Fibroblast of upper back skin (primary cell): ENCODE measurements at regions not wholly inside any gene's neighbourhood (a gene's known extent, or its start where the extent isn't known, plus 50 kb on each side); places are given as distances from the start of the nearest gene placed in this dataset.

Source experiments
- DNase-seq: peaks from one replicate; pipeline ENCODE4 v3.0.0-alpha.2; 2013

DNA sequence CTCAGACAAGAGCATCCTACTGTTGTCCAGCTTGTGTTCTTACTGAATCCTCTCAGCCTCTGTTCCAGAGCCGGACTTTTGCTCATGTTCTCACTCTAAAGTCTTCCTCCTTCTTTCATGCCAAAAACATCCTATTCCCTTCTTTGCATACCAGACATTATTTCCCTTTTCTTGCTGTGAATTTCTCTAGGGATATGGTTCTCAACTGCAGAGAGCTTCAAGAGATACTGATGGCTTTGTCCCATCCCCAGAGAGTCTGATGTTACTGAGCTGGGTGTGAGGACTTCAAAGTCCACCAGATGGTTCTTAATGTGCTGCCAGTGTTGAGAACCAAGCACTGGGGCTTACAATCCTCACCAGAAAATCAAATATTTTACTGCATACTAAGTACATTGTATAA lies 98.6 kb upstream of the FER start:
- DNase-seq = no peak

DNA sequence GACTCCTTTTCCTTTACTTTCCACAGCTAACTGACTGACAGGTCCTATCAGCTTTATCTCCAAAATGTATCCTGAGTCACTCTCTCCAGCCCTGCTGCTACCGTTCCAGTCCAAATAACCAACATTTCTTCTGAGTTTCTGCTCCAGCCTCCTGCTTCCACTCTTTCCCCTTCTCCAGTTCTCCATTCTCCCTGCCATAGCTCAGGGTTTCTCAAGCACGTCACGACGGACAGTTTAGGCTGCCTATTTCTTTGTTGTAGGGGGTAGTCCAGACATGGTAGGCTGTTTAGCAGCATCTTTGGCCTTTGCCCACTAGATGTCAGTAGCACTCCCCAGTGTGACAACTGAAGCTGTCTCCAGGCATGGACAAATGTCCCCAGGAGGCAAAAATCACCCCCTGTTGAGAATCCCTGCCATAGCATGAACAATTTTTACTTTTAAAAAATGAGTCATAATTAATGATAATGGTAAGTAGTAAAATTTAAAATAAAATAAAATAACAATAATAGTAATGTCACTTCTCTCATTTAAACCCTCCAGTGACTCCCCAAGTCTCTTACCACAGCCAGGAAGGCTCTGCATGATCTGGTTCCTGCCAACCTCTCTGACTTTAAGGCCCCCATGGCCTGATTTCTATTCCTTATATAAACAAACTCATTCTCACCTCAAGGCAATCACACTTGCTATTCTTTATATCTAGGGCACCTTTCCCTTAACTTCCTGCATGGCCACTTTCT lies 105.4 kb upstream of the FER start:
- peak; percentile 68 for DNase-seq

- no peak for DNase-seq
These were observed 106.1 kb upstream of the FER start for GRCh38 chr5:108641596-108641995.

- peak; percentile 69 for DNase-seq
These were observed 108.3 kb upstream of the FER start for GRCh38 chr5:108639366-108639765.

GRCh38 chr5:108638021-108638420 lies 109.7 kb upstream of the FER start:
- no peak for DNase-seq

- peak; percentile 59 for DNase-seq
These were observed 110.6 kb upstream of the FER start for GRCh38 chr5:108637134-108637533.

GRCh38 chr5:108636135-108636853 lies 111.4 kb upstream of the FER start:
- no peak for DNase-seq

DNA sequence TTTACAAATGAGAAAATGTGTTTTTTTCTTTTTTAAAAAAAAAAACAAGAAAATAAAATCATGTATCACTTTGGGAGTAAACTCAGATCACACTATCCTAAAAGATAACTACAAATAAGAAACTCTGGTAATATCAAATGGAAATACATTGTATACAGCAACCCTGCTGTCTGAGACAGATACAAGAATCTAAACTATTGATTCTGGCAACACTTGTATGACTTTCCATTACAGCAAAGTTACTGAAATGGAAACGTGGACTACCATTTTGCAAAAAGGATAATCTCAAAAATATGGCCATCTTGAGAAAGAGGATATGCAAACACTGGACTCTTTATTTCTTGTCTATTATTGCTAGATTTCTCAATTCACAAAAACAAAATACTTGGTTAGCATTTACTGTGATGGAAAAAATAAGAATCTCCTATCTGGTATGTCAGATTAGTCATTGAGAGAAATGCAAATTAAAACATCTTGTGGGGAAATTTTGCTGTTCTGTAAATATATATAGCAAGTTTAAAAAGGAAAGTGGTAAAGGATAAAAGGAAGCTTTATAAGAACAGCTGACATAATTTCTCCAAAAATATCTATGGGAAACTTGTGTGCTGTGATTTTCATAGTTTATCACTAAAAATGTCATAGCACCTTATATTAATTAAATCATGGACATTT lies 112.9 kb upstream of the FER start:
- DNase-seq = no peak

DNA sequence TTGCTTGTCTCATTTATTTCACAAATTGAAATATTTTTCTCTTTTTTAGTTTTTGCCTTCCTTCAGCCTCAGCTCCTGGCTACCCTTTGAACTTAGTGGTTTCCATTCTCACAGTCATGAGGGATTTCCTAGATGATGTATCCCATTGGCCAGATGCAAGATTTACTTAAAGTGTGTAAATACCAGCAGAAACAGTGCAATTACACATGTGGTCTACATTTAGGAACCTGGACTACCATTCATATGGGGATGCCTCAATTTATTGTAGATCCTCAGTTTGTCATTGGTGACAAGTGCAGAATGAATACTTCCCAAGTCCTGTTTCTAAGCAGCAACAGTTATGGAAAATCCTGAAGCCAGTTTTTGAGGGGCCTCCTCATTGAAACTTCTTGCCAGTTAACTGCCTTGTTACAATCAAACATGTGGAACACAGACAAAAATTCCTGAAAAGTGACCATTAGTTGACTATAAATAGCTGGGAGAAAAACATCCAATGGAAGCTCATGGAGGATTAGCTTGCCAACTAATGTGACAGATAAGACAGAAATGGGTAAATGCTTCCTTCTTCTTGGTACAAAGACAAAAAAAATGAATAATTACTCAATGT lies 113.6 kb upstream of the FER start:
- peak; percentile 41 for DNase-seq

DNA sequence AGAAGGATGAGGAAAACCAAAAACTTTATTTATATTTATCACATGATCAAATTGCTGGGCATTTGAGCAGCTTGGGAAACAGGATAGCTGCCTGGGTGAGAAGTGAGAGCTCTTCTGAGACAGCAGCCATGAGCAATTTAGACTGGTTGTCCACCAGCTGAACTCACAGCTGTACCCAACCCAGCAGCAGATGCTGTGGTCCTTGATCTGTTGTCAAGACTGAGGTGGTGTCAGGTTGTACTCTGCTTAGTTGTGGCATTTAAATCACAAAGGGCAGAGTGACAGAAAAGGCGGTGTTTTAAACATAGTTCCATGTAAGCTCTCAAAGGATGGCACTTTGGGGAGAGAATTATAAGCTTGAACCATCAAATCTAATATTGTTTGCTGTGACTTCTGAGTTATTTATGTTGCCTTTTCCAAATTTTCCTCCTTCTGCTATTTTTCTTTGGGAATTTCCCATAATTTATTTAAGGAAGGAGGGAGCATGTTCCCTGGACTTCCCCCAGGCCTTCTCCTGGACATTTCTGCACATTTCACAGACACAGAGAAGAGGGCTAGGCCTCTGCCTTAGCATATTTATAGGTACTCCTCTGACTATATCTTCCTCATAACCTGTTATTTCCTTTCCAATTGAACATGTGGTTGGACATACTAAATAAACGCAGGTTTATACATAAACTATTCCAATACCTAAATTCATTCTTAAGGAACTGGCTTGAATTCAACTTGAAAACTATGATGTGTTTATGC lies 117.7 kb upstream of the FER start:
- DNase-seq = no peak

- DNase-seq = no peak
These were observed 122.0 kb upstream of the FER start for GRCh38 chr5:108625654-108626053.

GRCh38 chr5:108623826-108624225 lies 123.9 kb upstream of the FER start:
- no peak for DNase-seq

DNA sequence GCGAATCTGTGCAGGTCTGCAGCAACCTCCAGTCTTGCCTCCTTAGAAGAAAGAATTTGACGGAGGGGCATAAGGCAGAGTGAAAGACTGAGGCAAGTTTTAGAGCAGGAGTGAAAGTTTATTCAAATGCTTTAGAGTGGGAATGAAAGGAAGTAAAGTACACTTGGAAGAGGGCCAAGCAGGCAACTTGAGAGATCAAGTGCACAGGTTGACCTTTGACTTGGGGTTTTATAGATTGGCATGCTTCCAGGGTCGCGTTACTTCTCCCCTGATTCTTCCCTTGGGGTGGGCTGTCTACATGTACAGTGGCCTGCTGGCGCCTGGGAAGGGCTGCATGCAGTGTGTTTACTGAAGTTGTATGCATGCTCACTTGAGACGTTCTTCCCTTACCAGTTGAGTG lies 127.2 kb upstream of the FER start:
- DNase-seq = no peak

DNA sequence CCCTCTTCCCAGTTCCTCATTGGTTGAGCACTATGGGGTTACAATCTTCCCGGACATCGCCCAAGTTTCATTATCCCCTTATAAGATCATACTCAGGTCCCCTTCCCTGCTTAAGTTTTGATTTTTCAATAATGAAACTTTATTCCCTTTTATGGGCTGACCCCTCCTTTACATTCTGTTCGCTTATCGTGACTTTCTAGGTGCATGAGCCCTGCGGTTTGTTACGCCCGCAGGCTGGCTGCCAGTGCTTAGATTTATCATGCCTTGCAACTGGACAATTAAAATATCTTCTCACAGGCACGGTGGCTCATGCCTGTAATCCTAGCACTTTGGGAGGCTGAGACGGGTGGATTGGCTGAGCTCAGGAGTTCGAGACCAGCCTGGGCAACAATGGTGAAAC lies 127.9 kb upstream of the FER start:
- DNase-seq = no peak

DNA sequence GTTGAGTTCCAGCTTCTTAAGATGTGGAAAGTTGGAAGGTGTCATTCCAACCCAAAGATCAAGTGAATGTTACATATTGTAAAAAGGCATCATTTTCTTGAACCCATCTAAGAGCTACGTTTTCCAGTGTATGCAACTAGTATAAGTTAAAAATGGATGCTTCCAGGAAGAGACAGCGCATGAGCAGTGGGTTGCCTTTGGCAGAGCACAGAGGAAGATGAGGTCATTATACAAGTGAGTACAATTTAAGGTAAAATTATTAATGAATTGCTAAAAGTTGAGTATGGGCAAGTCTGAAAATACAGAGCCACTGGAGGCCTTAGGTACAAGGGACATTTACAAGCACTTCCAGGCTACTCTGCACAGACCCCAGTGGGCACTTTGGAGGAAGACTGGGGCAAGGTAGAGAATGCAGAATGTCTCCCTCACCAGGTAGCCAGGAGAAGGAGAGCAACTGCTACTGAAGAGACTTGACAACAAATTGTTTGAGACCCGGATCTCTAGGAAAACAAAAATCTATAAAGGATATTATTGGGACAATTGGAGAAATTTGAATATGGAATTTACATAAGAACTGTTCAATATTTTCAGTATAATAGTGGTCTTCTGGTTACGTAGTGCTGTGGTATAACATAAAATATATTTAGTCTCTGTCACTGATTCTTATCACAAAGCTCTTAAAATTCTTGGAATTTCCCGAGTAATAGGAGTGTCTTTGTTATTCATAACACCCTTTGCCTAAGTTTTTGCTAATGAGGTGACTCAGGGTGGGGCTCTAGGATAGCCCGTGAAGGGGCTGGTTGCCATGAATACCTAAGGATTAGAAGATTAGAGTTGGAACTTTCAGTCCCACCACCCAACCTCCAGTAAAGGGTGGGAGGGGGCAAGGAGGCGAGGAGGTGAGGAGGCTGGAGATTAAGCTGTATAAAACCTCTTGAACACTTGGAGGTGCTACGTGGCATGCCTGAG lies 129.9 kb upstream of the FER start:
- DNase-seq = no peak

DNA sequence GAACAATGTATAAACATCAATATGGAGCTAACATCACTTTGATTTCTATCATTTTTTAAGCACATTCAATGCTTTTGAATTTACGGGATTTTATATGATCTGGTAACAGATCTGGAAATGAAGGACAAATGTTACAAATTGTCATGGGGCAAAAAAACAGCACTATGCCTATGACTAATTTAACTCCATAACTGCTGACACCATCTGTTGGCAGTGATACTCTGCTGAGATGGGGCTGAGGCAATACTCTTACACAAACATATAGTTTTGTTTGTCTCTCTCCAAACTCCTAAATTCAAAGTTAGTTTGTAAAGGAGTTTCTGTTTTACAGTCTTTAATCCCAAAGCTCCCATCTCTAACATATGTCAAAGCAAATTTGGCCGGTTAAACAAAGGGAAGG lies 132.5 kb upstream of the FER start:
- peak; percentile 51 for DNase-seq

DNA sequence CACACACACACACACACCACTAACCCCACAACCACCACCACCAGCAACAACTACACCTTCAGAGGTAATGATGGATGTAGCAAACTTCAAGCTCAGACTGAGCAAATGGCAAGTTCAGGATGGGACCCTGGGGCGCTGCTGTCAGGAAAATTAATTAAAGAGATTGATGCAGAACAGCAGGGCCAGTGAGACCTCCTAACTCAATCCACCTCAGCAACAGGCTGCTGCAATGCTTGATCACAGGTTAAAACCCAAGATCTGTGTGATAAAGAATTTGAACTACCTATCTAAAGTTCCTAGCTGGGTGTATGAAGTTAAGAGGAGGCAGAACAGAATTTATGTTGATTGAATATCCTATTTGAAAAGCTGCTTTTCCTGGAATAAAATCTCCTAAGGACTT lies 140.3 kb upstream of the FER start:
- no peak for DNase-seq

DNA sequence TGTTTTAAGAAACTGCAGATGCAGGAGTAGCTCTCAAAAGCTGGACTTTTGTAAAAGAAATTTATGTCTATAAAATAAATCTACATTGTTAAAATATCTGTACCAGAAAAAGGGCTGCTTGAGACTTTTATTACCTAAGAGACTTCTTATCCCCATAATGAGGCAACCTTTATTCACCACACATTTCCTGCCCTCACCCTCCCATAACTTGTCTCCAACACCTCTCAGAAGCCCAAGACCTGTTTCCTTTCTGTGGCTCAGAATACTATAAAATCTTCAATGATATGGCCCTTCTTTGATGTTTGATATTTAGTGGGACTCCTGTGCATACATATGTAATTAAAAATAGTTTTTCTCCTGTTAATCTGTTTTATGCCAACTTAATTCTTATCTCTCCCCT lies 141.5 kb upstream of the FER start:
- no peak for DNase-seq

DNA sequence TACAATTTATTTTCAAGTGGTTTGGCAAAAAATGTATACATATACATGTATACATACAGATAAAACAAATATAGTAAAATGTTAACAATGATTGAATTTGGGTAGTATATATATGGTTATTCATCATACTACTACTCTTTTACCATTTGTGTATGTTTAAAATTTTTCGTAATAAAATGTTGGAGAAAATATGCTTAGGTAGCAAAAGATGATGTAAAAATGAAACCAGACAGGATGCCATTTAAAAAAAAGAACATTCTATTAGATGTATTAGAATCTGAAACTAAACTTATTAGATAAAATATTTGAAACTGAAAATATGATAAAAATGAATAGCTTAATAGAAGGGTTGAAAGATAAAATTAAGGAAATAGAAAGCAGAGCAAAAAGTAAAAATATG lies 144.9 kb upstream of the FER start:
- no peak for DNase-seq

DNA sequence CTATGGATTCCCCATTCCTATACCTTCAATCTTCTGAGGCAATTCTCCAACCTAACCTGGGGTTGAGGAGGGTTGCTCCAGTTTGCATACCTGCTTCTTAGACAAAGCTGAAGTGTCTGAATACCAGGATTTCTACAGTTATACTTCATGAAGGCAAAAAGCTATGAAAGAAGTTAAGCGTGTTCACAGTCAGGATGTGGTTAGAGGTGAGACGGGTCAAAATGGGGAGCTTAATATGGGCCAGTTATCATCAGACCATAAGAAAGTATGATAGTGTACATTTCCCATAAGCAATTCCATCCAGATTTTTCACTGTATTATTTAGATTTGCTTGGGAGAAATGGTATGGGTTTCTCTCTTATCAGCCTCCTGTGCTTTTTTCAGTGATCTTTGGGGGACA lies 156.9 kb upstream of the FER start:
- DNase-seq = no peak

DNA sequence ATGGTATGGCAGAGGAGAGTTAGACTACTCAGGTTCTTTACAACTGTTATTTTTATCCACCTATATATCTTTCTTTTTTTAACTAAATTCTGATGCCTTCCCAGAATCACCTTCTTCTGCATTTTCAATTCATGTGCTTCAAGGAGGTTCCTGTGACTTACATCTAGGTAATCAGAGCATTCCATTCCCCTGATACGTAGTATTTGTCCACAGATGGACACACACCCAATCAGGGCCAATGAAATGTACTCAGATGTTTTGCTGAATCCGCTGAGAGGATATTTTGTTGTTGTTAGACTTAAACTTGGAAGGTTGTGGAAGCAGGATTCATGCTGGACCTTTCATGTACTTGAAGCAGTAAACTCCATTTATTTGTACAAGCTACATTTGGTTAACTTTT lies 159.4 kb upstream of the FER start:
- DNase-seq = no peak

DNA sequence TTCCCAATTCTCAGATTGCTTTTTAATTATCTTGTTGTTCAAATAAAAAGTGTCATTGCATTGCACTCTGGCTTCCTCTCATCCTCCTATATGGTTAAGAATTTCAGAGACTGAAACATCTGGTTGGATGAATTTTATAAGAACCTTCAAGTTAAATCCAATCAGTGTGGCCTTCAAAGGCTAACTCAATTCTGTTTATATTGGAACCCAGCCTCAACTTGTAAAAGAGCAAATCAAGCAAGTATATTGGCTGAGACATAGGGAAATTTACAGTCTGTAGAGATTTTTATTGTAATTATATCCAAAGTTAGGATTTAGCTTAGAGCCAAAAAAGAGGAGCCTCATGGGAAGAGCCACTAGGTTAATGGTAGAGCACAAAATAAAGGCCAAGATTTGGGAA lies 159.9 kb upstream of the FER start:
- no peak for DNase-seq
